Esophagus muscularis mucosa (tissue), 4 donors: ENCODE measurements at regions not wholly inside any gene's neighbourhood (a gene's known extent, or its start where the extent isn't known, plus 50 kb on each side); places are given as distances from the start of the nearest gene placed in this dataset.

ENCODE experiments used
- DNase-seq: peaks from one replicate; pipeline ENCODE4 v3.0.0-alpha.2; 2017; ENCODE audit errors: extremely low spot score
- H3K27ac ChIP-seq, 4 donors: fragments of 200-600 bp; sonication (generic); replicated peaks in 1 of 4; 1 replicate in 3 of 4; 2 replicates in 1 of 4; pipeline ENCODE4 v1.5.1; 2016 to 2019; ENCODE audit warnings: mild to moderate bottlenecking in 1 of 4
- H3K27me3 ChIP-seq, 4 donors: fragments of 200-600 bp; sonication (generic); one replicate each; pipeline versions ENCODE4 v1.5.1 to v1.6.0; 2016 to 2019
- H3K36me3 ChIP-seq, 4 donors: fragments of 200-600 bp; sonication (generic); one replicate each; pipeline ENCODE4 v1.5.1; 2016 to 2019
- H3K4me1 ChIP-seq, 4 donors: fragments of 200-600 bp; sonication (generic); one replicate each; pipeline ENCODE4 v1.5.1; 2016 to 2019
- H3K4me3 ChIP-seq, 4 donors: fragments of 200-600 bp; sonication (generic); 1 replicate in 2 of 4; 2 replicates in 2 of 4; pipeline ENCODE4 v1.5.1; 2016 to 2019; ENCODE audit warnings: mild to moderate bottlenecking in 4 of 4, moderate library complexity in 1 of 4
- H3K9me3 ChIP-seq, 4 donors: fragments of 200-600 bp; sonication (generic); 1 replicate in 3 of 4; 2 replicates in 1 of 4; pipeline ENCODE4 v1.5.1; 2016 to 2019
- EP300 ChIP-seq: sonication (generic); formaldehyde crosslinking; IDR thresholded peaks from one replicate; pipeline ENCODE4 v1.6.1; 2017; ENCODE audit warnings: antibody characterized with exemption
- POLR2A ChIP-seq: fragments of 450-650 bp; IDR thresholded peaks from one replicate; pipeline ENCODE4 v1.6.1; 2017; ENCODE audit warnings: antibody characterized with exemption, moderate library complexity, mild to moderate bottlenecking, low read depth
- POLR2AphosphoS5 ChIP-seq, 2 donors: sonication (generic); formaldehyde crosslinking; IDR thresholded peaks; one replicate each; pipeline ENCODE4 v1.6.1; 2017; ENCODE audit warnings: antibody characterized with exemption in 2 of 2
- WGBS: methylation state at CpG from one replicate; pipeline ENCODE4 v1.1.5; 2018; 5-methylcytosine and 5-hydroxymethylcytosine counted together
- intact Hi-C: fragments of 100-400 bp; cut with DNase I; formaldehyde crosslinking; loops from one replicate; pipeline ENCODE4 v1.15.1; 2023
- TF ChIP-seq, protein P1 (sequence below), 3 experiments: fragments of 200-600 bp in 2 of 3; fragments of 450-650 bp in 1 of 3; sonication (generic) in 2 of 3; IDR thresholded peaks; one replicate each; pipeline ENCODE4 v1.5.1; 2017 to 2019; ENCODE audit warnings: antibody characterized with exemption in 3 of 3, mild to moderate bottlenecking in 2 of 3, moderate library complexity in 1 of 3

- no peak overlapping the region for H3K27ac ChIP-seq
- H3K27me3 ChIP-seq = no peaks in the 10 kb centered on the region
- WGBS = 77% methylated on average over 6 of the region's 6 CpGs
- H3K4me3 ChIP-seq = no peak overlapping the region
- intact Hi-C loops = no loop called here
- peaks cover 0 to 17% (median 10%) of the 10 kb centered on the region in 4 donors for H3K4me1 ChIP-seq
- peak; percentile 74 for DNase-seq
- no peaks in the 10 kb centered on the region for H3K36me3 ChIP-seq
- peaks cover 0 to 11% (median 6%) of the 10 kb centered on the region in 4 donors for H3K9me3 ChIP-seq
- no peak for TF ChIP-seq POLR2AphosphoS5 (IDR thresholded peaks at IDR 0.05)
- TF ChIP-seq POLR2A = no peak
- no peak for TF ChIP-seq EP300
- TF ChIP-seq, protein P1, sequence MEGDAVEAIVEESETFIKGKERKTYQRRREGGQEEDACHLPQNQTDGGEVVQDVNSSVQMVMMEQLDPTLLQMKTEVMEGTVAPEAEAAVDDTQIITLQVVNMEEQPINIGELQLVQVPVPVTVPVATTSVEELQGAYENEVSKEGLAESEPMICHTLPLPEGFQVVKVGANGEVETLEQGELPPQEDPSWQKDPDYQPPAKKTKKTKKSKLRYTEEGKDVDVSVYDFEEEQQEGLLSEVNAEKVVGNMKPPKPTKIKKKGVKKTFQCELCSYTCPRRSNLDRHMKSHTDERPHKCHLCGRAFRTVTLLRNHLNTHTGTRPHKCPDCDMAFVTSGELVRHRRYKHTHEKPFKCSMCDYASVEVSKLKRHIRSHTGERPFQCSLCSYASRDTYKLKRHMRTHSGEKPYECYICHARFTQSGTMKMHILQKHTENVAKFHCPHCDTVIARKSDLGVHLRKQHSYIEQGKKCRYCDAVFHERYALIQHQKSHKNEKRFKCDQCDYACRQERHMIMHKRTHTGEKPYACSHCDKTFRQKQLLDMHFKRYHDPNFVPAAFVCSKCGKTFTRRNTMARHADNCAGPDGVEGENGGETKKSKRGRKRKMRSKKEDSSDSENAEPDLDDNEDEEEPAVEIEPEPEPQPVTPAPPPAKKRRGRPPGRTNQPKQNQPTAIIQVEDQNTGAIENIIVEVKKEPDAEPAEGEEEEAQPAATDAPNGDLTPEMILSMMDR (IDR thresholded peaks at IDR 0.05) = no peak
These were observed 195.0 kb downstream of the CYP26B1 start for GRCh38 chr2:71952572-71953188.

DNA sequence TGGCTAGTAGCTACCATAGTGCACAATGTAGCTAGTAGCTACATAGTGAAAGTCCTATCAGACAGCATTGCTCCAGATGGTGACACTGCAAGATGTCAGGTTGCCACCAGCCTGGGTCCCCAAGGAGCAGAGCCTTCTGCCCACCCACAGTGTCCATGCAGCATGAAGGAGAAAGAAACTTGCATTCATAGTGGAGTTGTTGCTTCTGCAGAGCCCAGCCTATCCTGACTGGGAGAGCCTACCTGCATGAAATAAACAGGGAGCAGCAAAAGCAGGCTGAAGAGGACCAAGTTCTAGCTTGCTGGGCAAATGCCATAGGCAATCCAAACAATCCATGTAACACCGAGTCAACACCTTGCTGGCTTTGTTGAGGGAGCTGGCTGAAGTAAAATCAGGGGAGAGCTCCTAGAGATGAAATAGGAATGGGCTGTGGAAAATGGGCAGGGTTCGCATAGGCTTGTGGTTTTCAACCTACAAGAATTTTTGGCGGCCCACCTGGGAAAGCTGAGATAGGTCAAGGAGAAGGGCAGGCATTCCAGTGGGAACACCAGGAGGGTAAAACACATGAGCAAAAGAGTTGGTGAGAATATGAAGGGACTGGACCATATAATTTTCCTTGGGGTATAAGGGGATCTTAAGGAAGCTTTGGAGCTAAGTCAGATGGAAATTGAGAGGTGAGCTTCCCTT is 195.8 kb downstream of the CYP26B1 start:
- peaks cover 0 to 3% (median 1%) of the 10 kb centered on the region in 4 donors for H3K9me3 ChIP-seq
- TF ChIP-seq, protein P1 (IDR thresholded peaks at IDR 0.05) = no peak
- TF ChIP-seq POLR2AphosphoS5 (IDR thresholded peaks at IDR 0.05) (no peak), EP300 (no peak), POLR2A (no peak)
- H3K36me3 ChIP-seq = no peaks in the 10 kb centered on the region
- DNase-seq = peak; percentile 57
- 82% methylated on average over 3 of the region's 3 CpGs for WGBS
- no peak overlapping the region for H3K4me3 ChIP-seq
- intact Hi-C loops = no loop called here
- H3K27ac ChIP-seq = no peak overlapping the region
- H3K27me3 ChIP-seq = no peaks in the 10 kb centered on the region
- peaks cover 0 to 17% (median 10%) of the 10 kb centered on the region in 4 donors for H3K4me1 ChIP-seq

DNA sequence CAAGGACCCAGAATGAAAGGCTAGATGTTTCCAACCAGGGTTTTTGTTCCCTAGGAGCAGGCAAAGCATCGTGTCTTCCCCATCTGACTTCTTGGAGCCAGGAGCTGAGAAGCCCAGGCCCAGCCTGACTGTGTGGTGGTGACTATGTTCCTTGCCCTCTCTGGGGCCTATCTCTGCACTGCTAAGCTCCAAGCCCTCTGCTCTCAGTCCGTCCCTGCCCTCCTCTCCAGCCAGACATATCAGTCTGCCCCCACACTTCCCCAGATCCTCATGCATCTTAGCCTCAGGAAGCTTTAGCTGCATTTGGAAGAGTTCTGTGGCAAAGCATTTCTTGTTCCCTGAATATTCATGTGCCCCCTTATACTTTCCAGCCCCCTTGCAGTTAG is 196.6 kb downstream of the CYP26B1 start:
- 81% methylated on average over 2 of the region's 2 CpGs for WGBS
- peaks cover 0 to 17% (median 10%) of the 10 kb centered on the region in 4 donors for H3K4me1 ChIP-seq
- no peaks in the 10 kb centered on the region for H3K9me3 ChIP-seq
- intact Hi-C loops = no loop called here
- H3K27me3 ChIP-seq = no peaks in the 10 kb centered on the region
- TF ChIP-seq POLR2A = no peak
- TF ChIP-seq, protein P1 (IDR thresholded peaks at IDR 0.05) = no peak
- TF ChIP-seq POLR2AphosphoS5 (IDR thresholded peaks at IDR 0.05) = no peak
- H3K36me3 ChIP-seq = no peaks in the 10 kb centered on the region
- peak overlapping the region in 2 of 4 donors; percentile 21 to 52 for H3K27ac ChIP-seq
- no peak overlapping the region for H3K4me3 ChIP-seq
- peak; percentile 74 for DNase-seq

- Histone ChIP-seq H3K27me3 (no peaks in the 10 kb centered on the region), H3K9me3 (no peaks in the 10 kb centered on the region), H3K4me1 (peaks cover 0 to 17% (median 10%) of the 10 kb centered on the region in 4 donors), H3K4me3 (no peak overlapping the region), H3K36me3 (no peaks in the 10 kb centered on the region), H3K27ac (peak overlapping the region in 2 of 4 donors; percentile 42 to 52)
- TF ChIP-seq POLR2A (no peak), EP300 (no peak), POLR2AphosphoS5 (IDR thresholded peaks at IDR 0.05) (peak in 1 of 2 donors; percentile 22)
- TF ChIP-seq, protein P1 (IDR thresholded peaks at IDR 0.05) = no peak
- peak; percentile 94 for DNase-seq
- WGBS = 72% methylated on average over 4 of the region's 4 CpGs
- intact Hi-C loops = no loop called here
These were observed 197.2 kb downstream of the CYP26B1 start for GRCh38 chr2:71950256-71951082.
